Endothelial cell of umbilical vein (primary cell): ENCODE measurements at regions not wholly inside any gene's neighbourhood (a gene's known extent, or its start where the extent isn't known, plus 50 kb on each side); places are given as distances from the start of the nearest gene placed in this dataset.

Experiments used
- CTCF ChIP-seq, 2 donors: IDR thresholded peaks; 1 replicate in 1 of 2; 2 replicates in 1 of 2; pipeline ENCODE4 v1.5.1; 2011; ENCODE audit warnings: low read length in 2 of 2, mild to moderate bottlenecking in 2 of 2, moderate library complexity in 2 of 2, control low read depth in 1 of 2, inconsistent platforms in 1 of 2, low read depth in 1 of 2; ENCODE audit not compliant: insufficient read depth in 1 of 2; ENCODE audit errors: extremely low read depth in 1 of 2
- POLR2A ChIP-seq: IDR thresholded peaks from 2 replicates; pipeline ENCODE4 v1.6.1; 2012; ENCODE audit warnings: low read depth, mild to moderate bottlenecking, control low read depth, low read length
- POLR2AphosphoS5 ChIP-seq: IDR thresholded peaks from 2 replicates; pipeline ENCODE4 v1.6.1; 2012; ENCODE audit warnings: low read depth, mild to moderate bottlenecking, control low read depth, low read length, moderate library complexity; ENCODE audit not compliant: insufficient read depth

GRCh38 chr10:78948621-78949030 is 120.1 kb upstream of the ZMIZ1 start:
- TF ChIP-seq POLR2A (no peak), CTCF (IDR thresholded peaks at IDR 0.05; ENCODE audit: extremely low read depth in 1 of 2, insufficient read depth in 1 of 2, low read depth in 1 of 2, low read length in 2 of 2) (no peak), POLR2AphosphoS5 (no peak)
